Right lobe of liver (tissue), 6 donors: ENCODE measurements at regions not wholly inside any gene's neighbourhood (a gene's known extent, or its start where the extent isn't known, plus 50 kb on each side); places are given as distances from the start of the nearest gene placed in this dataset.
A peak's percentile ranks its signal among the peaks of the same experiment; 100 is the strongest.
"Not testable (repeated sequence)": the region's sequence is repeated elsewhere in the genome, so short reads cannot be mapped to it uniquely, and the experiment has no call there.

ENCODE experiments used
- ATAC-seq, 4 donors: fragments of 200-7000 bp; cut with Tn5 transposase; one replicate each; pipeline ENCODE4 v1.9.1; 2020; ENCODE audit warnings: mild to moderate bottlenecking in 4 of 4, moderate library complexity in 4 of 4
- DNase-seq, 3 donors: peaks; one replicate each; pipeline ENCODE4 v3.0.0-alpha.2; 2020
- H3K27ac ChIP-seq, 3 donors: fragments of 200-600 bp; one replicate each; pipeline ENCODE4 v1.8.0; 2022
- H3K27me3 ChIP-seq, 2 donors: fragments of 200-600 bp; one replicate each; pipeline ENCODE4 v1.8.0; 2022
- H3K36me3 ChIP-seq, 4 donors: fragments of 200-600 bp; sonication (generic) in 1 of 4; one replicate each; pipeline versions ENCODE4 v1.5.1 to v1.8.0; 2017 to 2022; ENCODE audit warnings: control low read depth in 1 of 4
- H3K4me1 ChIP-seq, 4 donors: fragments of 200-600 bp; sonication (generic) in 1 of 4; one replicate each; pipeline versions ENCODE4 v1.5.1 to v1.8.0; 2017 to 2022; ENCODE audit warnings: control low read depth in 1 of 4
- H3K4me3 ChIP-seq, 3 donors: fragments of 200-600 bp; one replicate each; pipeline ENCODE4 v1.8.0; 2022
- H3K9me3 ChIP-seq, 4 donors: fragments of 200-600 bp; sonication (generic) in 1 of 4; one replicate each; pipeline versions ENCODE4 v1.5.1 to v1.8.0; 2017 to 2022; ENCODE audit warnings: control low read depth in 1 of 4
- CTCF ChIP-seq, 4 donors: fragments of 200-600 bp in 3 of 4; fragments of 450-650 bp in 1 of 4; IDR thresholded peaks; one replicate each; pipeline versions ENCODE4 v1.5.1 to v1.8.0; 2016 to 2022; ENCODE audit warnings: antibody characterized with exemption in 4 of 4, mild to moderate bottlenecking in 2 of 4
- POLR2A ChIP-seq: fragments of 450-650 bp; IDR thresholded peaks from one replicate; pipeline ENCODE4 v1.6.1; 2017; ENCODE audit warnings: antibody characterized with exemption, mild to moderate bottlenecking
- WGBS: methylation state at CpG from one replicate; pipeline ENCODE4 v1.1.6; 2018; ENCODE audit warnings: low coverage, low lambda C conversion rate; ENCODE audit not compliant: insufficient coverage; ENCODE audit errors: missing lambda C conversion rate; 5-methylcytosine and 5-hydroxymethylcytosine counted together
- intact Hi-C, 2 donors: fragments of 100-400 bp; cut with DNase I; formaldehyde crosslinking; loops; one replicate each; pipeline versions ENCODE4 v1.11.2 to v1.14.1; 2022
- donor health status: DM: no; HTN: yes; CAD: no.
- donor health status: DM: no; HTN: no; CAD: no.
- donor health status: DM: no; HTN: no; CAD: no.
- donor health status: DM: no; HTN: yes; CAD: no.
- donor health status: DM: no; HTN: yes; CAD: no.

- 11% methylated on average over 4 of the region's 4 CpGs for WGBS
- Histone ChIP-seq H3K27ac (no peak overlapping the region), H3K36me3 (no peaks in the 10 kb centered on the region), H3K9me3 (no peaks in the 10 kb centered on the region), H3K27me3 (no peaks in the 10 kb centered on the region), H3K4me1 (no peaks in the 10 kb centered on the region), H3K4me3 (no peak overlapping the region)
- intact Hi-C loops = loop anchor here in 1 of 2 donors (10.0 kb wide), 1 partner anchor 363 kb away; no protein-coding TSS in a partner anchor
- no peak for DNase-seq
- ATAC-seq = peak; percentile 86 to 93 (median 90)
- TF ChIP-seq POLR2A (no peak), CTCF (IDR thresholded peaks at IDR 0.05) (peak; percentile 68 to 78 (median 73))
Observed at GRCh38 chr6:130697995-130698535, 129.1 kb upstream of the SMLR1 start.

DNA sequence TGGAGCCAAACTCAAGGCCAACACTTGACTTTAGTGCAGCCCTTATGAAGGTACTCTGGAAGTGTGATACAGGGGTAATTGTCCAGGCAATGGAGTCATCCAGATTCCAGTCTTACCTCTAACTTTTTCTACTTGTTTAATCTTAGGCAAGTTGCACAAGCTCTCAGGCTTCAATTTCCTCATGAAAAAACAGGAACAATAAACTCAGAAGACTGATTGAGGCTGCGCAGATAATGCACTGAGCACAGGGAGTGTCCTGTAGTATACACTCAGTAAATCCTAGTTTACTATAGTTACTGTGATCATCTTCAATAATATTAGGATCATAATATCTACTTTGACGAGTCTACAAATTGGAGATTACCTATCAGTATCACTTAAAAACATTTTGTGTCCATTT is 127.5 kb upstream of the SMLR1 start:
- Histone ChIP-seq H3K9me3 (no peaks in the 10 kb centered on the region), H3K4me3 (no peak overlapping the region), H3K36me3 (no peaks in the 10 kb centered on the region), H3K4me1 (no peaks in the 10 kb centered on the region), H3K27ac (no peak overlapping the region), H3K27me3 (no peaks in the 10 kb centered on the region)
- DNase-seq (no peak), ATAC-seq (no peak)
- intact Hi-C loops = loop anchor here in 1 of 2 donors (10.0 kb wide), 1 partner anchor 365 kb away; no protein-coding TSS in a partner anchor
- 76% methylated on average over 2 of the region's 2 CpGs for WGBS
- TF ChIP-seq POLR2A (no peak), CTCF (IDR thresholded peaks at IDR 0.05) (no peak)

DNA sequence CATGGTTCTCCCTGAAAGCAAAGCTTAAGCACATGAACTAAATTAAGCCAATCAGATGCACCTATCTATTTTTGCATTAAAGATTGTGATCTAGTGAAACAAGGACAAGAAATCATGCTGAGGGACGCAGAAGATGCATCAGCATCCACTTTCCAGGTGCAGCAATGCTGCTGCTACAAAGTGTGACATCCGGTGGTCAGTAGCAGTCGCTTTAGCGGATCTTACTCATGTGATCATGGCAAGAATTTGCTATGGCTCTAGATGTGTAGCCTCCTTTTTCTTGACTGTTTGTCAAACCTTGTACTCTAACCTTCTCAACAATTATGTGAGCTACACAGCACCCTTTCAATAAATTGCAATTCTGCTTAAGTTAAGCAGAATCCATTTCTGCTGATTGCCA is 126.8 kb upstream of the SMLR1 start:
- no peak for DNase-seq
- ATAC-seq = no peak
- 68% methylated on average over 4 of the region's 4 CpGs for WGBS
- Histone ChIP-seq H3K27me3 (no peaks in the 10 kb centered on the region), H3K27ac (no peak overlapping the region), H3K4me3 (no peak overlapping the region), H3K9me3 (no peaks in the 10 kb centered on the region), H3K4me1 (no peaks in the 10 kb centered on the region), H3K36me3 (no peaks in the 10 kb centered on the region)
- intact Hi-C loops = no loop called here
- no peak for TF ChIP-seq CTCF (IDR thresholded peaks at IDR 0.05)
- TF ChIP-seq POLR2A = no peak

- H3K36me3 ChIP-seq = no peaks in the 10 kb centered on the region
- peaks cover 0 to 2% (median 0%) of the 10 kb centered on the region in 4 donors for H3K4me1 ChIP-seq
- no peak overlapping the region for H3K4me3 ChIP-seq
- no peaks in the 10 kb centered on the region for H3K9me3 ChIP-seq
- no peak for TF ChIP-seq POLR2A
- no peak for TF ChIP-seq CTCF (IDR thresholded peaks at IDR 0.05)
- DNase-seq = no peak
- no peak overlapping the region for H3K27ac ChIP-seq
- no peaks in the 10 kb centered on the region for H3K27me3 ChIP-seq
- intact Hi-C loops = no loop called here
- 32% methylated on average over 2 of the region's 2 CpGs for WGBS
- no peak for ATAC-seq
Observed at GRCh38 chr6:130708338-130708737, 118.9 kb upstream of the SMLR1 start.

DNA sequence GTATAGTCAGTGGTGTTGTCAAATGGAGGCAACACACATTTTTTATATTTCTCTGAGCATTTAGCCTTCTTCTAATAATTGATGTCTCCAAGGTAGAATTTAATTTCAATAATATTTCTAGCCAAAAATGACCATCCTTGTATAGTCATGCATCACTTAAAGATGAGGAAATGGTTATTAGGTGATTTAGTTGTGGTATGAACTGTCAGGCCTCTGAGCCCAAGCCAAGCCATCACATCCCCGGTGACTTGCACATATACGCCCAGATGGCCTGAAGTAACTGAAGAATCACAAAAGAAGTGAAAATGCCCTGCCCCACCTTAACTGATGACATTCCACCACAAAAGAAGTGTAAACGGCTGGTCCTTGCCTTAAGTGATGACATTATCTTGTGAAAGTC is 115.6 kb upstream of the SMLR1 start:
- intact Hi-C loops, H3K4me1 ChIP-seq, DNase-seq, H3K36me3 ChIP-seq, H3K27me3 ChIP-seq, H3K9me3 ChIP-seq, ATAC-seq, H3K27ac ChIP-seq, H3K4me3 ChIP-seq: not testable (repeated sequence)
- WGBS = 45% methylated on average over 3 of the region's 3 CpGs
